ENCODE measurements at regions not wholly inside any gene's neighbourhood (a gene's known extent, or its start where the extent isn't known, plus 50 kb on each side); places are given as distances from the start of the nearest gene placed in this dataset.

GRCh38 chr18:30186245-30186644, 856.3 kb downstream of the DSC3 start:
- Histone ChIP-seq H3K9ac (ENCODE audit: control insufficient read depth, extremely low read depth, insufficient read depth, low read length) (no peak overlapping the region), H2AFZ (ENCODE audit: control insufficient read depth, low read length) (no peak overlapping the region), H3K36me3 (ENCODE audit: control insufficient read depth in 2 of 2, extremely low read depth in 1 of 2, insufficient read depth in 2 of 2, low read length in 2 of 2) (no peaks in the 10 kb centered on the region), H4K20me1 (ENCODE audit: control insufficient read depth, extremely low read depth, insufficient read depth, low read length) (no peaks in the 10 kb centered on the region), H3K27me3 (ENCODE audit: control insufficient read depth, extremely low read depth, insufficient read depth, low read length) (no peaks in the 10 kb centered on the region), H3K9me3 (ENCODE audit: control insufficient read depth, low read depth, low read length) (no peaks in the 10 kb centered on the region), H3K4me3 (ENCODE audit: control insufficient read depth in 2 of 3, extremely low read depth in 1 of 3, insufficient read depth in 2 of 3, low read depth in 1 of 3, low read length in 3 of 3) (no peak overlapping the region), H3K27ac (ENCODE audit: control insufficient read depth, insufficient read depth, low read length) (no peak overlapping the region), H3K4me1 (ENCODE audit: control insufficient read depth, extremely low read depth, insufficient read depth, low read length) (no peaks in the 10 kb centered on the region), H3K9me1 (ENCODE audit: control insufficient read depth, extremely low read depth, insufficient read depth, low read length) (no peaks in the 10 kb centered on the region), H3K79me2 (ENCODE audit: control insufficient read depth, insufficient read depth, low read length) (no peaks in the 10 kb centered on the region), H3K4me2 (ENCODE audit: control insufficient read depth, extremely low read depth, insufficient read depth, low read depth, low read length) (no peak overlapping the region)
- dilution Hi-C loops (cut with MboI; ENCODE audit: extremely low pct_ligation_motif_present, low sequenced_read_pairs) = no loop called here
- FAIRE-seq (no peak), DNase-seq (ENCODE audit: low read depth, low spot score) (no peak)
- TF ChIP-seq CTCF (optimal IDR thresholded peaks at IDR 0.05 in 1 of 3, IDR thresholded peaks at IDR 0.05 in 1 of 3, conservative IDR thresholded peaks at IDR 0.05 in 1 of 3; ENCODE audit: extremely low read depth in 1 of 3, insufficient read depth in 2 of 3, low read length in 3 of 3) (no peak), EZH2 (IDR thresholded peaks at IDR 0.05; ENCODE audit: low read length) (no peak)

GRCh38 chr18:30177056-30177455, 865.5 kb downstream of the DSC3 start:
- TF ChIP-seq EZH2 (IDR thresholded peaks at IDR 0.05; ENCODE audit: low read length) = no peak
- no peak for TF ChIP-seq CTCF (optimal IDR thresholded peaks at IDR 0.05 in 1 of 3, IDR thresholded peaks at IDR 0.05 in 1 of 3, conservative IDR thresholded peaks at IDR 0.05 in 1 of 3; ENCODE audit: extremely low read depth in 1 of 3, insufficient read depth in 2 of 3, low read length in 3 of 3)
- no peaks in the 10 kb centered on the region for H3K9me3 ChIP-seq (ENCODE audit: control insufficient read depth, low read depth, low read length)
- H3K4me3 ChIP-seq (ENCODE audit: control insufficient read depth in 2 of 3, extremely low read depth in 1 of 3, insufficient read depth in 2 of 3, low read depth in 1 of 3, low read length in 3 of 3) = no peak overlapping the region
- no peaks in the 10 kb centered on the region for H3K27me3 ChIP-seq (ENCODE audit: control insufficient read depth, extremely low read depth, insufficient read depth, low read length)
- no peak overlapping the region for H3K4me2 ChIP-seq (ENCODE audit: control insufficient read depth, extremely low read depth, insufficient read depth, low read depth, low read length)
- no peak for DNase-seq (ENCODE audit: low read depth, low spot score)
- H4K20me1 ChIP-seq (ENCODE audit: control insufficient read depth, extremely low read depth, insufficient read depth, low read length) = no peaks in the 10 kb centered on the region
- no peak overlapping the region for H3K9ac ChIP-seq (ENCODE audit: control insufficient read depth, extremely low read depth, insufficient read depth, low read length)
- H3K27ac ChIP-seq (ENCODE audit: control insufficient read depth, insufficient read depth, low read length) = no peak overlapping the region
- dilution Hi-C loops (cut with MboI; ENCODE audit: extremely low pct_ligation_motif_present, low sequenced_read_pairs) = no loop called here
- no peak for FAIRE-seq
- H3K9me1 ChIP-seq (ENCODE audit: control insufficient read depth, extremely low read depth, insufficient read depth, low read length) = no peaks in the 10 kb centered on the region
- no peak overlapping the region for H2AFZ ChIP-seq (ENCODE audit: control insufficient read depth, low read length)
- H3K36me3 ChIP-seq (ENCODE audit: control insufficient read depth in 2 of 2, extremely low read depth in 1 of 2, insufficient read depth in 2 of 2, low read length in 2 of 2) = no peaks in the 10 kb centered on the region
- no peaks in the 10 kb centered on the region for H3K4me1 ChIP-seq (ENCODE audit: control insufficient read depth, extremely low read depth, insufficient read depth, low read length)
- no peaks in the 10 kb centered on the region for H3K79me2 ChIP-seq (ENCODE audit: control insufficient read depth, insufficient read depth, low read length)

Data from keratinocyte (primary cell).